ENCODE measurements at regions not wholly inside any gene's neighbourhood (a gene's known extent, or its start where the extent isn't known, plus 50 kb on each side); places are given as distances from the start of the nearest gene placed in this dataset.

GRCh38 chr21:18741954-18742353 is 338.4 kb upstream of the TMPRSS15 start:
- BruUV-seq (replicated peaks), result no TSS peak
- no peaks in the 10 kb centered on the region for H3K27me3 ChIP-seq (ENCODE audit: control insufficient read depth in 2 of 2, insufficient read depth in 2 of 2, low read length in 2 of 2)
- no peak overlapping the region for H3K9ac ChIP-seq (ENCODE audit: insufficient read depth in 1 of 2, low read depth in 2 of 2, low read length in 2 of 2)
- H3K27ac ChIP-seq (ENCODE audit: extremely low read depth, low read depth, low read length), result no peak overlapping the region
- in situ Hi-C loops (cut with MboI), result no loop called here
- ChIA-PET POLR2A (no interaction called here), CTCF (ENCODE audit: low intra/inter-chr PET ratio) (no interaction called here)
- H3K4me2 ChIP-seq (ENCODE audit: insufficient read depth, low read length), result no peak overlapping the region
- H3K4me3 ChIP-seq, result no peak overlapping the region
- peaks cover 11% of the 10 kb centered on the region; the same call in 2 of the 3 replicates for H3K79me2 ChIP-seq (ENCODE audit: control insufficient read depth, insufficient read depth, low read length)
- no peaks in the 10 kb centered on the region for H3K4me1 ChIP-seq (replicated peaks in 1 of 2; ENCODE audit: control insufficient read depth in 2 of 2, insufficient read depth in 2 of 2, low read length in 2 of 2)
- no peak for ATAC-seq
- FAIRE-seq, result no peak
- H3K9me1 ChIP-seq (ENCODE audit: control insufficient read depth, insufficient read depth, low read length), result no peaks in the 10 kb centered on the region
- intact Hi-C loops (cut with micrococcal nuclease), result no loop called here
- 35% methylated on average over 5 of the region's 5 CpGs for WGBS (ENCODE audit: insufficient coverage, low coverage, missing lambda C conversion rate)
- no peak overlapping the region for H2AFZ ChIP-seq (ENCODE audit: low read depth, low read length)
- H3K36me3 ChIP-seq (ENCODE audit: control insufficient read depth, insufficient read depth, low read length), result peaks cover 3% of the 10 kb centered on the region; the same call in 1 of the 3 replicates
- DNase-seq (ENCODE audit: extremely low read depth in 1 of 4, low spot score in 3 of 4), result no peak
- no peaks in the 10 kb centered on the region for H4K20me1 ChIP-seq (replicated peaks; ENCODE audit: control insufficient read depth, insufficient read depth, low read length)
- no peaks in the 10 kb centered on the region for H3K9me3 ChIP-seq (replicated peaks; ENCODE audit: control insufficient read depth, insufficient read depth, low read depth, low read length)
- TF ChIP-seq UBTF (IDR thresholded peaks at IDR 0.05; ENCODE audit: borderline replicate concordance in 1 of 2, low read depth in 2 of 2, low read length in 2 of 2), result no peak
- TF ChIP-seq ZNF146 (CRISPR knock-in tag; IDR thresholded peaks at IDR 0.05; ENCODE audit: unreplicated experiment), result no peak
- TF ChIP-seq CEBPB (tag; IDR thresholded peaks at IDR 0.05), result no peak
- no peak for TF ChIP-seq ZNF592 (IDR thresholded peaks at IDR 0.05)
- TF ChIP-seq MCM7 (IDR thresholded peaks at IDR 0.05), result no peak
- TF ChIP-seq ZNF316 (IDR thresholded peaks at IDR 0.05), result peak; percentile 51
- peak; percentile 33; the same call in 1 of the 2 replicates for TF ChIP-seq C11orf30 (IDR thresholded peaks at IDR 0.05; ENCODE audit: low read depth)
- no peak for TF ChIP-seq OTX1 (CRISPR knock-in tag; IDR thresholded peaks at IDR 0.05)
- TF ChIP-seq BCLAF1 (IDR thresholded peaks at IDR 0.05; ENCODE audit: borderline replicate concordance in 1 of 2, control insufficient read depth in 1 of 2, low read depth in 2 of 2, low read length in 1 of 2), result no peak
- no peak for TF ChIP-seq HDAC6 (IDR thresholded peaks at IDR 0.05; ENCODE audit: low read depth, low read length)
- no peak for TF ChIP-seq BMI1 (IDR thresholded peaks at IDR 0.05; ENCODE audit: low read length)
- TF ChIP-seq HLTF (IDR thresholded peaks at IDR 0.05), result no peak
- TF ChIP-seq EP400 (IDR thresholded peaks at IDR 0.05), result no peak
- TF ChIP-seq ZNF668 (CRISPR knock-in tag; IDR thresholded peaks at IDR 0.05), result no peak
- no peak for TF ChIP-seq ZFP36 (IDR thresholded peaks at IDR 0.05; ENCODE audit: low read depth, low read length, partially characterized antibody)

Measured in K562 (cell line).